ENCODE measurements at regions not wholly inside any gene's neighbourhood (a gene's known extent, or its start where the extent isn't known, plus 50 kb on each side); places are given as distances from the start of the nearest gene placed in this dataset.
"Not testable (repeated sequence)": the region's sequence is repeated elsewhere in the genome, so short reads cannot be mapped to it uniquely, and the experiment has no call there.

DNA sequence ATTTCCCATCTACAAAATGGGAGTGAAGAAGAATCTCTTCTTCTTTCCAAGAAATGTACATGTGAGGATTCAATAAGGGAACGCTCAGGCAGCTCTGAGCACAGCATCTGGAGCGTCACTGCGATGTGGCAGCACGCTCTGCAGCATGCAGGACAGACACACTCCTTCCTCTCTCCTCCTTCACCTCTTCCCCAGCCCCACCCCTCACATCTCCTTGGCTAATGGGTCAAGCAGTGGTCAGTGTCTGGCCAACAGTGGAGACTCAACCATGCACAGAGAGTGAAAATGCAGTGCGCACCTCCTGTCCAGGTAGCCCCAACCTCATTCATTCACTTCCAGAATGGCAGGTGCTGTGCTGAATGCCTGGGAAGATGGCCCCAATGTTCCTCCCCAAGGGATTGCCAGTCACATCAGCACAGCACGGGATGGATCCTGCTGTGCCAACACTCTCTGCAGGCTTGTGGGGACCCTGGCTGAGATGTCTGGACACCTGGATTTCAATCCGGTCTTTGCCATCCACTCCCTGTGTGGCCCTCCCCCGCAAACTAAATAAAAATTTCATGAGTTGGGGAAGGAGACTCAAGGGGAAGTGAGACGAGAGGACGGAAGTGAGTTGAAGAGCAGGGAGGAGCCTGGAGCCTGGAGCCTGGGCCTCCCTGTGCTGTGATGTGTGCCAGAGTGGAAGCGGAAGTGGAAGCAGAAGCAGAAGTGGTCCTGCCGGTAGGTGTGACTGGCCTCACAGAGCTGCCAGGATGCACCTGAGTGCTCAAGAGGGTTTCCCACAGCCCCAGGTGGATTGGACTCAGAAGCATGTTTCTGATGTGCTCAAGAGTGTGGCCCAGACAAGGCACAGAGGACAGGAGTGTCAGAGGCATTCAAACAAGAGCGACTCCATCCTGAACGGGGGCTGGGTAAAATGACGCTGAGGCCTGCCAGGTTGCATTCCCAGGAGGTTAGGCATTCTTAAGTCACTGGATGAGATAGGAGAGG is 163.9 kb downstream of the SMAD6 start:
- peak; percentile 22 for DNase-seq

DNA sequence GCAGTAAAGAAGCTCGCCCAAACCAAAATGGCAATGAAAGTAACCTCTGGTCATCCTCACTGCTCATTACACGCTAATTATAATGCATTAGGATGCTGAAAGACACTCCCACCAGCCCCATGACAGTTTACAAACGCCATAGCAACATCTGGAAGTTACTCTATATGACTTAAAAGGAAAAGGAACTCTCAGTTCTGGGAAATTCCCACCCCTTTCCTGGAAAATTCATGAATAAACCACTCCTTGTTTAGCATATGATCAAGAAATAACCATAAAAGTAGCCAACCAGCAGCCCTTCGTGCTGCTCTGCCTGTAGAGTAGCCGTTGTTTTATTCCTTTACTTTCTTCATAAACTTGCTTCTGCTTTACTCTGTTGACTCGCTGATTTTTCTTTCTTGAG is 164.6 kb downstream of the SMAD6 start:
- no peak for DNase-seq

DNA sequence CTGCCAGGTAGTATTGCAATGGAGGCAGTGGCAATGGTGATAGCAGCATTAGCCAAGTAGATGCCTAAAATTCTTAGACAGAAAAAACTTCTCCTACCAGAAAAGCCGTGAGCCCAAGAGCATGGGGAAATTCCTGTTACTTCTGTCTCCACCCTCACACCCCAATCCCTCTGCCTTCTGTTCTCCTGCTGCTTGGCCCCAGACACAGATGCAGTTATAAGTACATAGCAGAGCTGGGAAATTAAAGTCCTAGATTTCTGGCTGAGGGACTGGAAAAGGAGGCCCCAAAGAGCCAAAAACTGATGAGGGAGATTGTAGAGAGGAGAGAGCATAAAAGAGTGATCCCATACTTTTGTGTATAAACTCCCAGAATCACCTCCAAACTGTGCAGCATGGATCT is 166.9 kb downstream of the SMAD6 start:
- DNase-seq = no peak

DNA sequence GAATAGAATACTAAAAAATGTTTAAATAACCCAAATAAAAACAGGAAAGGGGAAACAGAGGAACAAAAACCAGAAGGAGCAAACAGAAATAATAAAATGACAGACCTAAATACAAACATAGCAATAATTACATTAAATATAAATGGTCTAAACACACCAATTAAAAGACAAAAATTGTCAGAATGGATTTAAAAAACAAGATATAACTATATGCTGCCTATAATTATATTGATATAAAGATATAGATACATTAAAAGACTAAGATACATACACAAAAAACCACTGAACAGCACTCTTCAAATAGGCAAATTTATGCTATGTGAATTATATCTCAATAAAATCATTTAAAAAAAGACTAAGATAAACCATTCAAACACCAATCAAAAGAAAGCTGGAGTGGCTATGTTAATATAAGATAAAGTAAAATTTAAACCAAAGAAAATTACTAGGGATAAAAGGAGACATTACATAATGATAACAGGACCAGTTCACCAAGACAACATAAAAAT is 168.9 kb downstream of the SMAD6 start:
- DNase-seq = no peak

DNA sequence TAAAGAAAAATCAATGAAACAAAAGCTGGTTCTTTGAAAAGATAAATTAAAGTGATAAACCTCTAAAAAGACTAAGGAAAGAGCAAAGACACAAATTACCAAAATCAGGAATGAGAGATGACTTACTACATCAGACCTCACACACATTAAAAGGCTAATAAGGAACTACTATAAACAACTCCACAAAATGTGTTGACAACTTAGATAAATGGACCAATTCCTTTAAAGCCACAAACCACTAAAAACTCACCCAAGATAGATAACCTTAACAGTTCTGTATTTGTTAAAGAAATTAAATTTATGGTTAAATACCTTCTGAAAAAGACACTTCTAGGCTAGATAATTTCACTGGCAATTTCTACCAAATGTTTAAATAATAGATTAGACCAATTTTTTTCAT is 170.4 kb downstream of the SMAD6 start:
- no peak for DNase-seq

DNA sequence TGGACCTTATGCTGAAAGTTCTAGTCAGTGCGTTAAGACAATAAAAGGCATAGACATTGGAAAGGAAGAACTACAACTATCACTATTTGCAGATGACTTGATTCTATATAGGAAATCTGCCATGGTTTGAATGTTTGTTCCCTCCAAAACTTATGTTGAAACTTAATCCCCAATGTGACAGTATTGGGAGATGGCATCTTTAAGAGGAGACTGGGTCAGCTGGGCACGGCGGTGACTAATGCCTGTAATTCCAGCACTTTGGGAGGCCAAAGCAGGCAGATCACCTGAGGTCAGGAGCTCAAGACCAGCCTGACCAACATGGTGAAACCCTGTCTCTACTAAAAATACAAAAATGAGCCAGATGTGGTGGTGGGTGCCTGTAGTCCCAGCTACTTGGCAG is 171.3 kb downstream of the SMAD6 start:
- DNase-seq = not testable (repeated sequence)

DNA sequence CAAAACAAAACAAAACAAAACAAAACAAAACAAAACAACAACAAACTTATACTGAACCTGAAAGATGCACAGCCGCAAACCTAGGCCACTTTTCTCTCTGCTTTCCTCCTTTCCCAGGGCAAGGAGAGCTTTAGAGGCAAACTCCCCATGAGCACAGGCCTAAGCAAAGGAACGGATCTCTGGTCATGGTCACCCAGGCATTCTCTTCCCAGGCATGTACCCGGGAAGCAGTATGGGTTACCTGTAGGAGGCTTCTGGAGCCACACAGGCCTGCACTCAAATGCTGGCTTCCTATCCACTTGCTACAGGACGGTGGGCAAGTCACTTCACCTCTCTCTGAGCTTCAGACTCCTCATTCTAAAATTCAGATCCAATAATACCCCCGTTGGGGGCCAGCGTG is 171.8 kb downstream of the SMAD6 start:
- DNase-seq = no peak

DNA sequence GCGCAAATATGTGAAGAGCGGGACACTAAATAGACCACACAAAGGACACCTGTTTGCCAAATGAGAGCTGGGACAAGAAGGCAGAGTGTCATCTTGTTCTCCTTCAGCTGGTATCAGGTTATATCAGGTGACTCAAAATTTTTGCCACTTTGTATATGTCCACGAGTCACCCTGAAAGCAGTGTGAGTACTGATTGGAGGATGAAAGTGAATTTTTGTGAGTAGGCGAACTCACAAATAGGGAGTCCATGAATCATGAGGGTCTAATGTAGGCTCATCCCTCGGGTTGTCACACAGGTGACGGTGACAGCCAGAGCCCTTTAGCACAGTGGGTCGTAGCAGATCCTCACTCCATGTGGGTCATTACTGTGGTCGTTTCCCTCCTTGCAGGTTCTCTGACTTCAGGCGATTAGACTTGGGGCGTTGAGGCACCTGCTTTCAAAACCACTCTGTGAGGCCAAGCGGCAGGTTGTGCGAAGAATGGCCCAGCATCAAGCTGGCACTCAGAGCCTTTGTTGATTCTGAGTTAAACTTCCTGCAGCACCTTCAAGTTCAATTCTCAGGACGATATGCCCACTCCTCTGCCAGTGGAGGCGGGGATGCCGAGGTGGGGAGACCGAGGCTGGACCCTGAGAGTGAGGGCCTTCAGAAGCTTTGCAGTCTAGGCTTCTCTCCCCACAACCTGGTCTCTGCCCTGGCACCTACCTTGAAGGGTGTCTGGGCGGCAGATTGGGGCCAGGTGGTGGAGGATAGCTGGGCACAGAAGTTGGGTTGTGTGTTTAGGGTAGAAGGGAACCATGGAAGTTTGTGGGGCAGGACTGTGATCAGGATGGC is 173.8 kb downstream of the SMAD6 start:
- no peak for DNase-seq

DNA sequence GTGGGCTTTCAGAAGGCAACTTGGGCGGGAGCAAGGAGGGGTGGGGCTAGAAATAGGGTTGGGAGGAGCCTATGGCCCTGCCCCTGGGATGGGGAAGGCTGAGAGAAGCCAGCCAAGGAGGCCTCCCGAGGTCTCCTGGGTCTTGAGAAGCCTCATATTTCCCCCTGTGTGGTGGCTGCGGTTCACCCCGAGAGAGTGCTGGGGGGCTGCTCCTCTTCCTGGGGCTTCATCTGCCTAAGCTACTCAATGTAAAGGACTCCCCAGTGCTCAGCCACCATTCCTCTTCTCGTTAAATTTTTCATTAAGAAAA is 174.3 kb downstream of the SMAD6 start:
- DNase-seq = no peak

DNA sequence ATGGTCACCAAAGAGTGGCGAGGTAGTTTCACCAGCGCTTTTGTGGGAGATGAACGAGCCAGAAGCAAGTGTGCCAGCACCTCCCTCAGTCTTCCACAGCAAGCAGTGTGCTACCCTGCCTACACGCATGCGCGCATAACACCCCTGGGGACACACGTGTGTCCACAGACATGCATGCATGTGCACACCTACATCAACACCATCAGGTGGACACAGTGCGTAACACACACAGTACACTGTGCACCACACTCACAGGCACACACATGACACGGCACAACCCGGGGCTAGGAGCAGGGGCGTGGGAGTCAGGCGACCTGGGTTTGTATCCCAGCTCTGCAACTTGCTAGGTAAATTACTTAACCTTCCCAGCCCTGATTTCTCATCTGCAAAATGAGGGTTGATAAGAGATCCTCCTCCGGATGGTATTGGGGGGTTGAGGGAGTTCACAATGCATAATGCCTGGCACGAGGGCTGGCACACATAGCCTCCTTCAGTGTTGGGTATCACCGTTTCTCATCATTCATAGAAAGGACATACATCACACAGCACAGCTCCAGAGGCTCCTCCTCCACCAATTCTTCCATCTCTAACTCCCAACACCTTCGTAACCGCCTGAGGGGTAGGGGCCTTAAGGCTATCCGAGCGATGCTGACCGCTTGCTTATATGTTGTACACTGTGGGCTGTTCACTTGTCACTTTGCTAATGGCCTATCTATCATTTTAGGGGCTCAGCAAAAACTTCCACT is 174.9 kb downstream of the SMAD6 start:
- no peak for DNase-seq

DNA sequence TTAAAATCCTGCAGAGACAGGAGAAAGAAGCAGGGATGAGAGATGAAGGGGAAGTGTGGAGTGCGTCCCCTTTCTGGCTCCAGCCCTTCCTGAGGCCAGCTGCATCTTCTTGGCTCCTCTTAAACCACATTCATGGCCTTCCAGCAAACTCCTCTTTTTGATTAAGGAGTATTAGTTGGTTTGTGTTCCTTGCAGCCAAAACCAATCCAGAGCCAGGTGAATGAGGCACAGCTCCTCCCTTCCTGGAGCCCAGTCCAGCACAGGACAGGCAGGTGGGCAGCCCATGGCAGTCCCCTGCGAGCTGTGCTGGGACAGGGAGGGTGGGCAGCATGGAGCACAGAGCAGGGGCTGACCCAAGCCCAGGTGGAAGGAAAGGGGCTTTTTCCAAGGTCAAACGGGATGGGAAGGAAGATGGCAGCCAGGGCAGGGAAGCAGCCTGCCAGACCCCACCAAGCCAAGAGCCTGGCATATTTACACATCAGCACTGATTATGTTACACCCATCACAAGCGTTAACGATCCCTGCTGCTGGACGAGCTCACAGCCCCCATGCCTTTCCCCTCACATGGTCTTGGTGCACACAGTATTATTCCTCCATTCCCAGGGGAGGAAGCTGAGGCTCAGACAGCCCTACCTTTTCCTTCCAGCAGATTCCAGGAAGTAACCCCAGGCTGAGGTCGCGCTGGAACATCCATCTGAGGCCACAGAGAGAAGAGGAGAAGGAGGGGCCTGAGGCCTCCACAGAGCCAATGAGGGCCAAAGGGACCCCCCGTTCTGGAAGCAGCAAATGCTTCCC is 175.6 kb downstream of the SMAD6 start:
- no peak for DNase-seq

DNA sequence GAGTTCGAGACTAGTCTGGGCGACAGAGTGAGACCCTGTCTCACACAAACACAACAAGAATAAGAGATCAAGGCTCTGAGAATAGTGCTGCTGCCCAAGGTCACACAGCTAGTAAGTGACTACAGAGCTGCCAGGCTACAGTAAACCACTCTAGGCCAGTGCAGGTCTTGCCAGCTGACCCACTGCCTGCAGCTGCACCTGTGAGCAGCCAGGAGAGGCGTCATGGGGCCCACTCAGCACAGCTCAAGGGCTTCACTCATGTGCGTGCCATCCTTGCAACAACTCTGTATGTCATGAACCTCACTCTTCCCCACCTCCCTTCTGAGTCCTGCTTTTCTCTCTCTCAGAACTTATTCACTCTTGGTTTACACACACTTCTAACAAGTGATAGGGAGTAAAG is 176.7 kb downstream of the SMAD6 start:
- no peak for DNase-seq

DNA sequence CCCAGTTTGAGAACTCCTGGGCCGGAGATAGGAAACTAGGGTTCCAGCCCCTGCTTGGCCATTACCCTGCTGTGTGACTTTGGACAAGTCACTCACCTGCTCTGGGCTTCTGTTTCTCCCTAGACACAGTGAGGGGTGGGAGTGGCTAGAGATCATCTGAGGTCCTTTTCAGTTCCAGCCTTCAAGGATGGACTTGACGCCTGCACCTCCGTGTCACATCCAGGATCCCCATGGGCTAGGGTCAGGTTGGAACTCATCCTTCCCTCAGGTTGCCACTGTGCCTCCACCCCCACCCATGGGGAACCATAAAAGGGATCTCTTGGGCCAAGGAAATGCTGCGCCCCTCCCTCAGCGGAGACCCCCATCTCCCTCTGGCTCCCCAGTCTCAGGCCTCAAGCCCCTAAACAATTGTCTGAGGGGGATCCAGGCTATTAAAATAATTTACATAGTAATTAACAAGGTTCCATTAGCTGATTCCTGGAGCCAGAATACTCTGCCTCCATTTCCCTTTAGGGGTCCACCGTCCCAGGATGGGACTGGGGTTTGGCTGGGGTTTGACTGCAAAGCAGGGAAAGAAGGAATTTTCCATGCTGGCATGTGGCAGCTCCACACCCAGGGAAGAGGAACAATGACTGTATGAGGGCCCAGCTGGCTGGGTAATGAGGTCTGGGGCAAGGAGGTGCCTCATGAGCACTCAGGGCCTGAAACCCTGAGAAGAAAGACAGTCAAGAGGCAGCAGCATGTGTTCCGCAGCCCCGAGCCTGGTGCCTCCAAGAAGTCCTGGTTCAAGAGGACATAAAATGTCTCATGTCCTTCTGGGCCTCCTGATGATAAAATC is 177.7 kb downstream of the SMAD6 start:
- no peak for DNase-seq

DNA sequence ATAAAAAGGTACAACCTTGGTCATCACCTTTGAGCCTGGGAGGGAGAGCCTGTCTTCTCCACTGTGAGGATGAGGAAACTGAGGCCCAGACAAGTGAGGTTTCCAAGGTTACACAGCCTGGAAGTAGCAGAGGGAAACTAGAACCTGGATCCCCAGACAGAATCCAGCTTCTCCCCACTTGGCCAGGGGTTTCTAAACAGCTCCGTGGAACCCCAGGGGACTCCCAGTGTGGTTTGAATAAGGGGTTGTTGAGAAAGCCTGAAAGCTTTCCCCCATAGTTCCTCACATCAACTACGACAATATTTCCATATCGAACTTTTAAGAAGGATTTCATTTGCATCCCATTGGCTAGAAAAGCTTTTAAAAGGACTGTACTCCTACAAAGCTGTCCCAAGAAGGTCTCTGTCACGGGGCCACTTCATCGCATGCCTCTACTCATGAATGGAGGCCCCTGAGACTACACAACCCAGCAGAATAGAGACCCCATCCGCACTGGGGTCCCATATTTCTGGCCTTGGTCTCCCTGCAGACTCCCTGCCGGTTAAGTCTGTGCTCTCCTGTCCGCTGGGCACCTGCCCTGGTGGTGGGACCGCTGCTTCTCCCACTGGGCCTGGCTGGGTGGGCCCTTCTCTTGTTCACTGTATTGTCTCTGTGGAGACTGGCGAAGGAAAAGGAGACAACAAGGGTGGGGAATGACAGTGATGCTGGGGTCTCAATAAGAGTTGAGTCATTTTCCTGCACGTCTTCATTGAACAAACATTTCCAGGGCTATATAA is 178.5 kb downstream of the SMAD6 start:
- no peak for DNase-seq

DNA sequence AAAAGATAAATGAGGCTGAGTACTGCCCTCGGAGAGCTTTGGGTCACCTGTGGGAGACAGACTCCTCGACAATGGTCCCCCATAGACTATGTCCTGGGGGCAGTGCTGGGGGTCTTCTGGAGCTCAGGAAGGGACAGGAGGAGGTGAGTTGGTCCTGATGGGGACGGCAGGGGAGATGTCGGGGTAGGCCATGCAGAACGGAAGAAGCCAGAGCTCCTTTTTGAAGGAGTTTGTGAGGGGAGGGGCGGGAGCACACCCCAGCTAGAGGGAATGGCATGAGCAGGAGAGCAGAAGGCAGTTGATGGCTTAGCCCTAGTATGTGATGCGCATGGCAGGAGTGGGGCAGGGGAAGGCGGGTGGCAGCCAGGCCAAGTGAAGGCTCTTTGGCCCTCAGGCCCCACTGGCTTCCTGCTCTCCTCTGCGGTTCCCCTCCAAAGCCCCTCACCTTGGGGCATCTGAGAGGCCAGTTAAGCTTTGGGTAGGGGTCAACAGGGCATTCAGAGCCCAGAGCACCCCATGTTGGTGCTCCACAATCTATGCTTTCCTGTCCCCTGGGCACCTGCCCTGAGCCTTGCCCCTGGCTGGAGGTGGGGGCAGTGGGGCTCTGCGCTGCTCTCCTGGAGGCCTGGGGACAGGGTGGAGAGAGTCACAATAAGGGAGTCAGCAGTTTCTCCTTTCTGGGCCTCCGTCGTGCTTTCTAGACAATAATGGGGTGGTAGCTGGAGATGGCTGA is 179.3 kb downstream of the SMAD6 start:
- DNase-seq = no peak

DNA sequence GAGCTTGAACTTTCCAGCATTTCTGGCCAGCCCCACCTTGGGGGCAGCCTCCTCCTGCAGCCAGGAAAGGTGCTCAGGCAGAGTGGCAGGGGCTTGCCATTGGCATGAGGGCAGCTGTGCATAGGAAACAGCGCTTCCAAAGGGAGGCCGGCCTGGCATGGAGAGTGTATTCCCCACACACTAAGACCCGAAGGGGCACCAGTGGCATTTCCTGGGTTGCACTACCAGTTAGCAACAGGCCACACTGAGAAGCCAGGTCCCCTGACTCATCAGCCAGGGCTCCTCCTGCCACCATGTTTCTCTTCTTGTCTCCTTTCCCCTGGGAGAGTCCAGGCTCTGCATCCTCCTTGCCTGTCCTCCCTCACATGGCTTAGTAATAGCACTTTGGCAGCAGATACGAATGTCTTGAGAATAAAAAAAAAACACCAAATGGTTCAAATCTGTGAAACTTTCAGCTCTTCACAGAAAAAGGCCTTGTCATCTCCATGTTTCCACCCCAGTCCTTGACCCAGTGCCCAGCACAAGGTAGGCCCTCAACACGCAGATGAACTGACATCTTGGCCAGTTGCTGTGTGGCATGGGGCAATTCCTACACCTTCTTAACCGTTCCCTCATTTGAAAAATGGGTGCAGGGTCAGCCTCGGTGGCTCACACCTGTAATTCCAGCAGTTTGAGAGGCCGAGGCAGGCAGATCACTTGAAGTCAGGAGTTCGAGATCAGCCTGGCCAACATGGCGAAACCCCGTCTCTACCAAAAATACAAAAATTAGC is 180.4 kb downstream of the SMAD6 start:
- no peak for DNase-seq

DNA sequence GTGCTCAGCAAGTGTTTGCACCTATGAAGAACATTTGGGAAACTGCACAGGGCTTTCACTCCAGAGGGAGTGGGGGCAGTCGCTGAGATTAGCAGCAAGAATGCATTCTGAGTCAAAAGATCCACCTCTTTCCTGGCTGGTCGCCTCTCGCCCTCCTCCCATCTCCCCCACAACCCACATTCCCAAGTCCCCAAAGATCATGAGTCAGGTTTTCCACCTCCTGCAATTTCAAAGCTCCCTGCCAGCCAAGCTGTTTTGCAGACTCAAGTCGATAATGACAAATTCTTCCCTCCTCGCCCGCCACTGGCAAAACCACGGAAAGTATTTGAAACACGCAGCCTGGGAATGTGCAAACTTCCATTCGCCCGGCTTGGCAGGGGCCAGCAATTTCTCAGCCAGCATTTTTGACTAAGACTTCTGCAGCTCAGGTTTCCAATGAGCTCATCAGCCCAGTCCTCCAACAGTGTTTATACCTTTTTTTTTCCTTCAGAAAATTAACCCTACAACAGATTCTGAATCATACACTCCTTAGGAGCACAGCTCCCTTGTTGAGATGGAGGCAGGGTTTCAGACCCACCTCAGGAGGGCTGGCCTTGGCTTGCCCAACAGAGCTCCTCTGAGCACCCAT is 181.4 kb downstream of the SMAD6 start:
- DNase-seq = no peak

DNA sequence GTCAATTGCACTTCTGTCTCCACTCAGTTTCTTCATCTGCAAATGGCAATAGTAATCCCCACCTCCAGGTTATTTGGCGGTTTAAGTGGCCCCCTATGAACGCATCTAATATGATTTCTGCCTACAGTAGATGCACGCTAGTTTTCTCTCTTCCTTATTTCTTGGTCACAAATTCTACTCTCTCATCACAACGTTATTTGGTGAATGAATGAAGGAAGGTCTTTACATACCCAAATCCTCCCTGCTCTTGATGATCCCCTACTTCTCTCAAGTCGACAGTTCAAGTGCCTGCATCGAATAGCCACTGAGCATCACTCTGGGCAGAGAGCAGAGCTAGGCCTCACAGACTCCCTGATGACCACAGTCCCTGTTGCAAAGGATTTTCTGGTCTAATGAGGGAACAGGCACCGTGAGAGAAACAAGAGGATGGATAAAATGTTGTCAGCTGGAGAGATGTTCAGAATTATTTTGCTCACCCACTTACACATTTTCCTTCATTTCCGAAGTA is 181.2 kb upstream of the SMAD3 start:
- DNase-seq = no peak
